Spleen (tissue), 11 donors: ENCODE measurements at regions not wholly inside any gene's neighbourhood (a gene's known extent, or its start where the extent isn't known, plus 50 kb on each side); places are given as distances from the start of the nearest gene placed in this dataset.

ENCODE experiments used
- DNase-seq: peaks from one replicate; pipeline ENCODE4 v3.0.0-alpha.2; 2020
- H3K27ac ChIP-seq, 8 donors: fragments of 200-600 bp; sonication (generic) in 7 of 8; 1 replicate in 4 of 8; 2 replicates in 4 of 8; pipeline versions ENCODE4 v1.5.0 to v1.8.0; 2016 to 2021; ENCODE audit warnings: inconsistent platforms in 4 of 8, mild to moderate bottlenecking in 4 of 8, moderate library complexity in 1 of 8
- H3K27me3 ChIP-seq, 7 donors: fragments of 200-600 bp; sonication (generic) in 6 of 7; replicated peaks in 1 of 7; 1 replicate in 4 of 7; 2 replicates in 3 of 7; pipeline versions ENCODE4 v1.5.0 to v1.8.0; 2016 to 2021; ENCODE audit warnings: inconsistent platforms in 3 of 7, mild to moderate bottlenecking in 1 of 7
- H3K36me3 ChIP-seq, 6 donors: fragments of 200-600 bp; sonication (generic) in 5 of 6; 1 replicate in 4 of 6; 2 replicates in 2 of 6; pipeline versions ENCODE4 v1.5.0 to v1.8.0; 2016 to 2021; ENCODE audit warnings: inconsistent platforms in 2 of 6
- H3K4me1 ChIP-seq, 6 donors: fragments of 200-600 bp; sonication (generic) in 5 of 6; 1 replicate in 3 of 6; 2 replicates in 3 of 6; pipeline versions ENCODE4 v1.5.0 to v1.8.0; 2016 to 2021; ENCODE audit warnings: inconsistent platforms in 3 of 6
- H3K4me3 ChIP-seq, 8 donors: fragments of 200-600 bp; sonication (generic) in 7 of 8; 1 replicate in 4 of 8; 2 replicates in 4 of 8; pipeline versions ENCODE4 v1.5.0 to v1.8.0; 2016 to 2021; ENCODE audit warnings: inconsistent platforms in 4 of 8, mild to moderate bottlenecking in 4 of 8, moderate library complexity in 2 of 8
- H3K9me3 ChIP-seq, 8 donors: fragments of 200-600 bp; sonication (generic) in 7 of 8; 1 replicate in 4 of 8; 2 replicates in 4 of 8; pipeline versions ENCODE4 v1.5.0 to v1.8.0; 2016 to 2021; ENCODE audit warnings: inconsistent platforms in 4 of 8
- POLR2A ChIP-seq, 3 donors: fragments of 450-650 bp; IDR thresholded peaks; one replicate each; pipeline ENCODE4 v1.5.1; 2017; ENCODE audit warnings: antibody characterized with exemption in 3 of 3, mild to moderate bottlenecking in 1 of 3
- POLR2AphosphoS5 ChIP-seq, 3 donors: sonication (generic); formaldehyde crosslinking; IDR thresholded peaks; one replicate each; pipeline ENCODE4 v1.5.1; 2017; ENCODE audit warnings: antibody characterized with exemption in 3 of 3
- WGBS, 5 donors: extraction: QIAGEN DNeasy Blood & Tissue Kit in 3 of 5; methylation state at CpG; one replicate each; pipeline versions ENCODE4 v1.1.5 to v1.1.7; 2013 to 2018; 5-methylcytosine and 5-hydroxymethylcytosine counted together
- intact Hi-C: fragments of 100-400 bp; cut with DNase I; formaldehyde crosslinking; loops from one replicate; pipeline ENCODE4 v1.15.0; 2023; ENCODE audit warnings: low total_unique reads
- TF ChIP-seq, protein P1 (sequence below), 11 experiments: fragments of 200-600 bp in 7 of 11; fragments of 450-650 bp in 4 of 11; sonication (generic) in 4 of 11; IDR thresholded peaks in 8 of 11; conservative IDR thresholded peaks in 3 of 11; 1 replicate in 7 of 11; 2 replicates in 4 of 11; pipeline versions ENCODE4 v1.4.0 to v1.8.0; 2016 to 2021; ENCODE audit warnings: antibody characterized with exemption in 11 of 11, inconsistent platforms in 4 of 11, mild to moderate bottlenecking in 1 of 11
- donor health status: healthy with polysubstance abuse.
- donor health status: DM: no; HTN: no; CAD: no; lungs with moderate emphysema.
- donor health status: DM: no; HTN: no; CAD: no.
- donor health status: Bipolar disorder and iron deficiency.
- donor health status: healthy.
- donor health status: DM: no; HTN: no; CAD: no.
- donor health status: DM: yes; HTN: yes; CAD: no.

DNA sequence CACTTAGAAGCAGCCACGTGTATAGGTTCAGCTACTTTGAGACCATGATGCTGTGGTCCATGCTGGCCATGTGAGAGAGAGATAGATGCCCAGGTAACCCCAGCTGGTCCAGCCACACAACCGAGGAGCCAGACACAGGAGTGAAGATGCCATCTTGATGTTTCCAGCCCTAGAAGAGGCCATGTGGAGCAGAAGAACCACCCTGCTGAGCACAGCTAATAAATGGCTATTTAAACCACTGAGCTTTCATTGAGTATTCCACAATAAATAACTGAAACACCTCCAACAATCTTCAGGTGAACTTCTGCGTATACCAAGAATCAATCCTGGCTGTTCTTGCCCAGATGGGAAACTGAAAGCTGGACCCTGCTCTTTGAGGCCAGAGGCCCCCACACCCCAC is 84.0 kb upstream of the GSC start:
- no peak overlapping the region for H3K27ac ChIP-seq
- H3K4me3 ChIP-seq = no peak overlapping the region
- no peaks in the 10 kb centered on the region for H3K36me3 ChIP-seq
- DNase-seq = no peak
- intact Hi-C loops = no loop called here
- peaks cover 0 to 15% (median 13%) of the 10 kb centered on the region in 8 donors for H3K9me3 ChIP-seq
- TF ChIP-seq, protein P1, sequence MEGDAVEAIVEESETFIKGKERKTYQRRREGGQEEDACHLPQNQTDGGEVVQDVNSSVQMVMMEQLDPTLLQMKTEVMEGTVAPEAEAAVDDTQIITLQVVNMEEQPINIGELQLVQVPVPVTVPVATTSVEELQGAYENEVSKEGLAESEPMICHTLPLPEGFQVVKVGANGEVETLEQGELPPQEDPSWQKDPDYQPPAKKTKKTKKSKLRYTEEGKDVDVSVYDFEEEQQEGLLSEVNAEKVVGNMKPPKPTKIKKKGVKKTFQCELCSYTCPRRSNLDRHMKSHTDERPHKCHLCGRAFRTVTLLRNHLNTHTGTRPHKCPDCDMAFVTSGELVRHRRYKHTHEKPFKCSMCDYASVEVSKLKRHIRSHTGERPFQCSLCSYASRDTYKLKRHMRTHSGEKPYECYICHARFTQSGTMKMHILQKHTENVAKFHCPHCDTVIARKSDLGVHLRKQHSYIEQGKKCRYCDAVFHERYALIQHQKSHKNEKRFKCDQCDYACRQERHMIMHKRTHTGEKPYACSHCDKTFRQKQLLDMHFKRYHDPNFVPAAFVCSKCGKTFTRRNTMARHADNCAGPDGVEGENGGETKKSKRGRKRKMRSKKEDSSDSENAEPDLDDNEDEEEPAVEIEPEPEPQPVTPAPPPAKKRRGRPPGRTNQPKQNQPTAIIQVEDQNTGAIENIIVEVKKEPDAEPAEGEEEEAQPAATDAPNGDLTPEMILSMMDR (IDR thresholded peaks at IDR 0.05 in 8 of 11, conservative IDR thresholded peaks at IDR 0.05 in 3 of 11) = no peak
- TF ChIP-seq POLR2A (IDR thresholded peaks at IDR 0.05) (no peak), POLR2AphosphoS5 (IDR thresholded peaks at IDR 0.05) (no peak)
- 78 to 88% (median 86%) methylated on average over 3 of the region's 3 CpGs for WGBS, 5 donors
- peaks cover 0 to 35% (median 0%) of the 10 kb centered on the region in 7 donors for H3K27me3 ChIP-seq
- H3K4me1 ChIP-seq = no peaks in the 10 kb centered on the region

- WGBS, 5 donors = 66 to 80% (median 76%) methylated on average over 16 of the region's 16 CpGs
- no peaks in the 10 kb centered on the region for H3K36me3 ChIP-seq
- intact Hi-C loops = no loop called here
- no peak overlapping the region for H3K27ac ChIP-seq
- peaks cover 0 to 17% (median 13%) of the 10 kb centered on the region in 8 donors for H3K9me3 ChIP-seq
- peaks cover 0 to 17% (median 0%) of the 10 kb centered on the region in 7 donors for H3K27me3 ChIP-seq
- no peak for DNase-seq
- H3K4me1 ChIP-seq = no peaks in the 10 kb centered on the region
- no peak overlapping the region for H3K4me3 ChIP-seq
- TF ChIP-seq, protein P1 (IDR thresholded peaks at IDR 0.05 in 8 of 11, conservative IDR thresholded peaks at IDR 0.05 in 3 of 11) = no peak
- TF ChIP-seq POLR2A (IDR thresholded peaks at IDR 0.05) = no peak
- no peak for TF ChIP-seq POLR2AphosphoS5 (IDR thresholded peaks at IDR 0.05)
Observed at GRCh38 chr14:94850309-94851211, 80.6 kb upstream of the GSC start.

DNA sequence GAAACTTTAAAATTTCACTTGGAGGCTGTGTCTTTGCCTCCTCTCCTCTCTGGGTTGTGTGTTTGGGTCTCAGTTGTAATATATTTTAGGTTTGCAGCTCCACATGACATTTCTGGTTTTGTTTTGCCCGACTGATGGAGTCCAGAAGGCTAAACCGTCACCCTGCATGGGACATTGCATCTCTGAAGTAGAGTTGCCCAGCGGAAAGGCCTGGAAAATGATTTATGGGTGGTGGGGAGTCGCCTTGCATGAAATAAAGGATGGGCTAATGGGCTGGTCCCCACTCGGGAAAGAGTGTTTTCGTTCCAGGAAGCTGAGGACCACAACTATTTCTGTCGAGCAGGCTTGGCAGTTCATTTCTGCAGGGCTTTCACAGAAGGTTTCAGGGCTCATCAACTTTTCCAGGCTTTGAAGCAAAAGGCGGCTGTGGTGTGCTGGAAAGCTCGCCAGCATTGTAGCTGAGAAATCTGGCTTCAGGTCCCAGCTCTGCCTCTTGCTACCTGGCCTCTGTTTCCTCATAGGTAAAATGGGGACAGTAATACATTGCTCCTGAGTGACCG is 74.8 kb upstream of the GSC start:
- Histone ChIP-seq H3K4me1 (no peaks in the 10 kb centered on the region), H3K27ac (no peak overlapping the region), H3K4me3 (no peak overlapping the region), H3K27me3 (peaks cover 0 to 11% (median 0%) of the 10 kb centered on the region in 7 donors), H3K36me3 (no peaks in the 10 kb centered on the region), H3K9me3 (peaks cover 0 to 6% (median 0%) of the 10 kb centered on the region in 8 donors)
- 49 to 60% (median 53%) methylated on average over 10 of the region's 10 CpGs for WGBS, 5 donors
- DNase-seq = no peak
- TF ChIP-seq, protein P1 (IDR thresholded peaks at IDR 0.05 in 8 of 11, conservative IDR thresholded peaks at IDR 0.05 in 3 of 11) = no peak
- TF ChIP-seq POLR2A (IDR thresholded peaks at IDR 0.05) (no peak), POLR2AphosphoS5 (IDR thresholded peaks at IDR 0.05) (no peak)
- intact Hi-C loops = no loop called here

DNA sequence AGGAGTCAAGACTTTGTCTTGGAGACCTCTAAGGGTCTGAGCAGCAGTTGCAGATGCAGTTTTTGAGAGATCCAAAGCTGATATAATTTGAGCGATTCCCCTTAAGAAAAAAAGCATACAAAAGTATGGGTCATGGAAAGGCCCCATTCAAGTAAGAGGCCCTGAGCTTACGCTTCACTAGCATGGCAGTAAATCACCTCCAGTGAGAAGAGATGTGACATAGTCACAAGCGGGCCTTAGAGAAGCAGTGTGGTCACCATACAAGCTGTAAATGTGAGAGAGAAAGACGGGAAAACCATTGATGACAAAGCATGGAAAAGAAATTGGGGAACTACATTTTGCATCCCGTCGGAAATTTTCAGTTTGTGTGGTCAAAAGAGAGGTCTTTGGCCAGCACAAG is 70.6 kb upstream of the GSC start:
- H3K36me3 ChIP-seq = no peaks in the 10 kb centered on the region
- no peak overlapping the region for H3K4me3 ChIP-seq
- no peaks in the 10 kb centered on the region for H3K27me3 ChIP-seq
- intact Hi-C loops = no loop called here
- no peak for TF ChIP-seq POLR2A (IDR thresholded peaks at IDR 0.05)
- TF ChIP-seq POLR2AphosphoS5 (IDR thresholded peaks at IDR 0.05) = no peak
- TF ChIP-seq, protein P1 (IDR thresholded peaks at IDR 0.05 in 8 of 11, conservative IDR thresholded peaks at IDR 0.05 in 3 of 11) = no peak
- 74 to 91% (median 77%) methylated on average over 6 of the region's 6 CpGs for WGBS, 5 donors
- no peaks in the 10 kb centered on the region for H3K4me1 ChIP-seq
- no peak for DNase-seq
- H3K9me3 ChIP-seq = peaks cover 0 to 6% (median 0%) of the 10 kb centered on the region in 8 donors
- H3K27ac ChIP-seq = no peak overlapping the region
